22Rv1 (cell line): ENCODE measurements at regions not wholly inside any gene's neighbourhood (a gene's known extent, or its start where the extent isn't known, plus 50 kb on each side); places are given as distances from the start of the nearest gene placed in this dataset.

Source experiments
- ZFX ChIP-seq: fragments of 450-650 bp; IDR thresholded peaks from 2 replicates; pipeline ENCODE4 v1.6.1; 2017; ENCODE audit warnings: antibody characterized with exemption, borderline replicate concordance
- TF ChIP-seq, protein P1 (sequence below): fragments of 450-650 bp; IDR thresholded peaks from 2 replicates; pipeline ENCODE4 v1.5.1; 2017; ENCODE audit warnings: mild to moderate bottlenecking

GRCh38 chr14:43297794-43298193, 1209.3 kb downstream of the FSCB start:
- TF ChIP-seq, protein P1, sequence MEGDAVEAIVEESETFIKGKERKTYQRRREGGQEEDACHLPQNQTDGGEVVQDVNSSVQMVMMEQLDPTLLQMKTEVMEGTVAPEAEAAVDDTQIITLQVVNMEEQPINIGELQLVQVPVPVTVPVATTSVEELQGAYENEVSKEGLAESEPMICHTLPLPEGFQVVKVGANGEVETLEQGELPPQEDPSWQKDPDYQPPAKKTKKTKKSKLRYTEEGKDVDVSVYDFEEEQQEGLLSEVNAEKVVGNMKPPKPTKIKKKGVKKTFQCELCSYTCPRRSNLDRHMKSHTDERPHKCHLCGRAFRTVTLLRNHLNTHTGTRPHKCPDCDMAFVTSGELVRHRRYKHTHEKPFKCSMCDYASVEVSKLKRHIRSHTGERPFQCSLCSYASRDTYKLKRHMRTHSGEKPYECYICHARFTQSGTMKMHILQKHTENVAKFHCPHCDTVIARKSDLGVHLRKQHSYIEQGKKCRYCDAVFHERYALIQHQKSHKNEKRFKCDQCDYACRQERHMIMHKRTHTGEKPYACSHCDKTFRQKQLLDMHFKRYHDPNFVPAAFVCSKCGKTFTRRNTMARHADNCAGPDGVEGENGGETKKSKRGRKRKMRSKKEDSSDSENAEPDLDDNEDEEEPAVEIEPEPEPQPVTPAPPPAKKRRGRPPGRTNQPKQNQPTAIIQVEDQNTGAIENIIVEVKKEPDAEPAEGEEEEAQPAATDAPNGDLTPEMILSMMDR, result no peak
- TF ChIP-seq ZFX, result no peak
